Endothelial cell of umbilical vein (primary cell): ENCODE measurements at regions not wholly inside any gene's neighbourhood (a gene's known extent, or its start where the extent isn't known, plus 50 kb on each side); places are given as distances from the start of the nearest gene placed in this dataset.

Experiments used
- CTCF ChIP-seq, 2 donors: IDR thresholded peaks; 1 replicate in 1 of 2; 2 replicates in 1 of 2; pipeline ENCODE4 v1.5.1; 2011; ENCODE audit warnings: low read length in 2 of 2, mild to moderate bottlenecking in 2 of 2, moderate library complexity in 2 of 2, control low read depth in 1 of 2, inconsistent platforms in 1 of 2, low read depth in 1 of 2; ENCODE audit not compliant: insufficient read depth in 1 of 2; ENCODE audit errors: extremely low read depth in 1 of 2
- EZH2 ChIP-seq: IDR thresholded peaks from 2 replicates; pipeline ENCODE4 v1.6.1; 2012; ENCODE audit warnings: borderline replicate concordance, low read depth, mild to moderate bottlenecking, moderate library complexity, low read length, inconsistent platforms; ENCODE audit not compliant: severe bottlenecking
- FOS ChIP-seq: IDR thresholded peaks from 2 replicates; pipeline ENCODE4 v1.6.1; 2011; ENCODE audit warnings: mild to moderate bottlenecking, low read length, moderate library complexity, borderline replicate concordance; ENCODE audit not compliant: insufficient read depth
- GATA2 ChIP-seq: IDR thresholded peaks from 2 replicates; pipeline ENCODE4 v1.7.0; 2011; ENCODE audit warnings: low read depth, mild to moderate bottlenecking, moderate library complexity, mixed read lengths, low read length; ENCODE audit not compliant: insufficient read length, insufficient read depth
- JUN ChIP-seq: IDR thresholded peaks from 2 replicates; pipeline ENCODE4 v1.6.1; 2011; ENCODE audit warnings: borderline replicate concordance, low read depth; ENCODE audit not compliant: insufficient read length, insufficient read depth
- MAX ChIP-seq: IDR thresholded peaks from 2 replicates; pipeline ENCODE4 v1.6.1; 2011; ENCODE audit not compliant: insufficient read depth, insufficient read length
- MYC ChIP-seq: IDR thresholded peaks from one replicate; pipeline ENCODE4 v1.6.1; 2011; ENCODE audit warnings: mild to moderate bottlenecking, low read depth, low read length
- POLR2A ChIP-seq: IDR thresholded peaks from 2 replicates; pipeline ENCODE4 v1.6.1; 2012; ENCODE audit warnings: low read depth, mild to moderate bottlenecking, control low read depth, low read length
- POLR2AphosphoS5 ChIP-seq: IDR thresholded peaks from 2 replicates; pipeline ENCODE4 v1.6.1; 2012; ENCODE audit warnings: low read depth, mild to moderate bottlenecking, control low read depth, low read length, moderate library complexity; ENCODE audit not compliant: insufficient read depth

DNA sequence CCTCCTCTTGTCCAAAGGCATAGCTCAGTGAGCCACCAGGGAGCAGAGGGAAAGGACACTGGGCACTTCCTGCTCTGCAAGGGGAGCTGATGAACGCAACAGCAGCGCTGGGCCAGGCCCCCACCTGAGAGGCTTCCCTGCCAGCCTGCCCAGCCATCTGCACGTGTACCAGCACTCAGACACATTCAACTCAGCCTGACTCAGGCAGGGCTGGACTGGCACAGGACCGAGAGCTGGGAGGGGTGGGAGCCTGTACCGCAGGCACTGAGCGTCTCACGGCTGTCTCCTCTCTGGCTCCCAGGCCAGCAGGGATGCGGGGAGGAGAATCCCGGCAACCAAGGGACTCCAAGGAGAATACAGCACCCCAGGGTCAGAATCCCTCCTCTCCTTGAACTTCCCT lies 411.8 kb downstream of the CTTN start:
- no peak for TF ChIP-seq CTCF (IDR thresholded peaks at IDR 0.05; ENCODE audit: extremely low read depth in 1 of 2, insufficient read depth in 1 of 2, low read depth in 1 of 2, low read length in 2 of 2)
- TF ChIP-seq POLR2A: no peak
- no peak for TF ChIP-seq EZH2
- no peak for TF ChIP-seq POLR2AphosphoS5
- TF ChIP-seq MAX: no peak
- no peak for TF ChIP-seq JUN
- TF ChIP-seq FOS: no peak
- no peak for TF ChIP-seq MYC
- no peak for TF ChIP-seq GATA2
